ENCODE measurements at regions not wholly inside any gene's neighbourhood (a gene's known extent, or its start where the extent isn't known, plus 50 kb on each side); places are given as distances from the start of the nearest gene placed in this dataset.
"Not testable (repeated sequence)": the region's sequence is repeated elsewhere in the genome, so short reads cannot be mapped to it uniquely, and the experiment has no call there.

- DNase-seq: no peak
These were observed 339.6 kb downstream of the UTRN start for GRCh38 chr6:144624716-144625115.

- no peak for DNase-seq
These were observed 345.7 kb downstream of the UTRN start for GRCh38 chr6:144630857-144631256.

GRCh38 chr6:144632266-144632665 lies 347.1 kb downstream of the UTRN start:
- no peak for DNase-seq

- no peak for DNase-seq
These were observed 348.8 kb downstream of the UTRN start for GRCh38 chr6:144633886-144634285.

- no peak for DNase-seq
These were observed 349.2 kb downstream of the UTRN start for GRCh38 chr6:144634371-144634770.

- no peak for DNase-seq
These were observed 349.9 kb downstream of the UTRN start for GRCh38 chr6:144635051-144635450.

- DNase-seq: not testable (repeated sequence)
These were observed 350.9 kb downstream of the UTRN start for GRCh38 chr6:144636025-144636424.

GRCh38 chr6:144637541-144637940 lies 352.4 kb downstream of the UTRN start:
- no peak for DNase-seq

GRCh38 chr6:144639654-144640053 lies 354.5 kb downstream of the UTRN start:
- no peak for DNase-seq

- DNase-seq: no peak
These were observed 356.2 kb downstream of the UTRN start for GRCh38 chr6:144641286-144641685.

GRCh38 chr6:144644776-144645175 lies 359.6 kb downstream of the UTRN start:
- DNase-seq: no peak

- no peak for DNase-seq
These were observed 361.2 kb downstream of the UTRN start for GRCh38 chr6:144646093-144647056.

GRCh38 chr6:144647406-144647964 lies 362.4 kb downstream of the UTRN start:
- DNase-seq: no peak

- no peak for DNase-seq
These were observed 363.0 kb downstream of the UTRN start for GRCh38 chr6:144647971-144648651.

GRCh38 chr6:144649085-144649484 lies 363.9 kb downstream of the UTRN start:
- DNase-seq: no peak

- no peak for DNase-seq
These were observed 366.1 kb downstream of the UTRN start for GRCh38 chr6:144651234-144651633.

- DNase-seq: no peak
These were observed 367.3 kb downstream of the UTRN start for GRCh38 chr6:144652292-144652891.

GRCh38 chr6:144653885-144654505 lies 368.9 kb downstream of the UTRN start:
- DNase-seq: no peak

GRCh38 chr6:144654506-144654905 lies 369.4 kb downstream of the UTRN start:
- no peak for DNase-seq

GRCh38 chr6:144655376-144655775 lies 370.2 kb downstream of the UTRN start:
- no peak for DNase-seq

- DNase-seq: no peak
These were observed 372.6 kb downstream of the UTRN start for GRCh38 chr6:144657691-144658090.

Measured in effector CD8-positive, alpha-beta T cell (primary cell).